Lower leg skin (tissue), 4 donors: ENCODE measurements at regions not wholly inside any gene's neighbourhood (a gene's known extent, or its start where the extent isn't known, plus 50 kb on each side); places are given as distances from the start of the nearest gene placed in this dataset.
A peak's percentile ranks its signal among the peaks of the same experiment; 100 is the strongest.

Source experiments
- DNase-seq, 2 donors: peaks; one replicate each; pipeline ENCODE4 v3.0.0-alpha.2; 2019; ENCODE audit warnings: low spot score in 2 of 2
- H3K4me3 ChIP-seq: fragments of 200-600 bp; sonication (generic); 2 replicates; pipeline ENCODE4 v1.5.1; 2017; ENCODE audit warnings: mild to moderate bottlenecking, low read depth; ENCODE audit not compliant: poor library complexity, severe bottlenecking
- CTCF ChIP-seq, 3 donors: fragments of 450-650 bp; IDR thresholded peaks; one replicate each; pipeline ENCODE4 v1.5.1; 2016; ENCODE audit warnings: antibody characterized with exemption in 3 of 3, mild to moderate bottlenecking in 3 of 3, moderate library complexity in 2 of 3
- POLR2A ChIP-seq, 2 donors: fragments of 450-650 bp; IDR thresholded peaks; one replicate each; pipeline ENCODE4 v1.6.1; 2016 to 2017; ENCODE audit warnings: antibody characterized with exemption in 2 of 2, mild to moderate bottlenecking in 1 of 2, moderate library complexity in 1 of 2
- whole genome bisulfite sequencing, 2 donors: methylation state at CpG; one replicate each; pipeline ENCODE4 v1.1.5; 2018; 5-methylcytosine and 5-hydroxymethylcytosine counted together
- intact Hi-C: fragments of 100-400 bp; cut with DNase I; formaldehyde crosslinking; loops from one replicate; pipeline ENCODE4 v1.15.0; 2023; ENCODE audit warnings: low total_unique reads

- intact Hi-C loops = loop anchor here (5.0 kb wide), 2 partner anchors 655 to 670 kb away; no protein-coding TSS in a partner anchor
- 58 to 61% methylated on average over 3 of the region's 3 CpGs for WGBS, 2 donors
- no peak overlapping the region for H3K4me3 ChIP-seq
- TF ChIP-seq CTCF (IDR thresholded peaks at IDR 0.05) (no peak), POLR2A (IDR thresholded peaks at IDR 0.05) (no peak)
- peak; percentile 87 to 96 for DNase-seq
Measured at GRCh38 chr6:134826889-134827737, 122.8 kb downstream of the ALDH8A1 start.

DNA sequence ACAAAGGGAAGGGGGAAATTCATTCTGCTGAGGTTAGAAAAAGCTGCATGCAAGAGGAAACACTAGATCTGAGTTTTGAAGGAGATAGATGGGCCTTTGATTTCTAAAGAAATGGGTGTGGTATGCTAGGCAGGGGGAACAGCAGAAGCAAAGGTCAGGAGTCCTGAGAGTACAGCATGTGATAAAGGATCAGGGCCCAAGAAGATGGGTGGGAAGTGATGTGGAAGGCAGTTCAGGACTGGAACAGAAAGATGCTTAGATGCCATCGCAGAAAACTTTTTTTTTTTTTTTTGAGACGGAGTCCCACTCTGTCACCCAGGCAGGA is 126.2 kb downstream of the ALDH8A1 start:
- 79 to 100% methylated on average over 2 of the region's 2 CpGs for WGBS, 2 donors
- intact Hi-C loops = no loop called here
- TF ChIP-seq CTCF (IDR thresholded peaks at IDR 0.05) (no peak), POLR2A (IDR thresholded peaks at IDR 0.05) (no peak)
- DNase-seq = no peak
- H3K4me3 ChIP-seq = no peak overlapping the region

GRCh38 chr6:134822920-134823709 is 126.8 kb downstream of the ALDH8A1 start:
- WGBS, 2 donors = 8 to 9% methylated on average over 10 of the region's 10 CpGs
- no peak overlapping the region for H3K4me3 ChIP-seq
- DNase-seq = peak in 1 of 2 donors; percentile 59
- TF ChIP-seq CTCF (IDR thresholded peaks at IDR 0.05) (peak in 1 of 3 donors; percentile 96), POLR2A (IDR thresholded peaks at IDR 0.05) (no peak)
- intact Hi-C loops = no loop called here

GRCh38 chr6:134821928-134822864 is 127.7 kb downstream of the ALDH8A1 start:
- 65 to 67% methylated on average over 10 of the region's 10 CpGs for WGBS, 2 donors
- no peak for TF ChIP-seq CTCF (IDR thresholded peaks at IDR 0.05)
- no peak for TF ChIP-seq POLR2A (IDR thresholded peaks at IDR 0.05)
- peak in 1 of 2 donors; percentile 38 for DNase-seq
- intact Hi-C loops = no loop called here
- H3K4me3 ChIP-seq = no peak overlapping the region

DNA sequence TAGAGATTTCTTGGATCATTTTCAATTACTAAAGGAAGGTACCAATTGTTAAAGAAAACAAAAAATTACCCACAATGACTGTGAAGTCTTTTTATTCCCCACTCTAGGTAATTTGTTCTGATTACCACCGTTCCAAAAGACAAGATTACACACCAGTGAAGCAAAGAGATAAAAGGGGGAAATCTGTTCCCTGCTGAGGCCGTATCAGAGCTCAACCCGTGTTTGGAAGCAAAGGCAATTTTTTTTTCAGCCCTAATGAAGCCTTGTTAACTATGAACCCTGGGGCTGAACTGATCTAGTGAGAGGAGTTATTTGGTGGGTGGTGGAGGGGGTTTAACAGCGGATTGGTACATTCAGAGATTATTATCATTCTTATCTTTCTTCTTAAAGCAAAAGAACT is 128.5 kb downstream of the ALDH8A1 start:
- intact Hi-C loops = no loop called here
- WGBS, 2 donors = 47 to 60% methylated on average over 4 of the region's 4 CpGs
- no peak overlapping the region for H3K4me3 ChIP-seq
- DNase-seq = no peak
- TF ChIP-seq CTCF (IDR thresholded peaks at IDR 0.05) (no peak), POLR2A (IDR thresholded peaks at IDR 0.05) (no peak)
